Panc1 (cell line): ENCODE measurements at regions not wholly inside any gene's neighbourhood (a gene's known extent, or its start where the extent isn't known, plus 50 kb on each side); places are given as distances from the start of the nearest gene placed in this dataset.

Experiments used
- ATAC-seq: fragments of 200-7000 bp; cut with Tn5 transposase; 2 replicates; pipeline ENCODE4 v1.9.1; 2020; ENCODE audit warnings: mild to moderate bottlenecking, moderate library complexity
- BruUV-seq: library from RNA; stranded (reverse); fragments of 400-500 nt; replicated peaks from 2 replicates; lab custom pipeline; 2021; lab: Mats Ljungman, UMichigan
- CTCF ChIA-PET: fragments of 300-600 bp; sonication (Branson Sonifier 250); formaldehyde crosslinking; loops from one replicate; lab custom pipeline; 2022; ENCODE audit warnings: antibody characterized with exemption; lab: Charles Lee
- POLR2A ChIA-PET: fragments of 300-600 bp; sonication (Branson Sonifier 250); formaldehyde crosslinking; loops from one replicate; lab custom pipeline; 2022; ENCODE audit warnings: antibody characterized with exemption; lab: Charles Lee
- DNase-seq: peaks from one replicate; pipeline ENCODE4 v3.0.0-alpha.2; 2010; ENCODE audit warnings: low read depth, low spot score
- H3K27ac ChIP-seq: 2 replicates; pipeline ENCODE4 v1.5.1; 2011; ENCODE audit warnings: mild to moderate bottlenecking, low read length, inconsistent platforms
- H3K27me3 ChIP-seq: fragments of 200-500 bp; sonication (Bioruptor generic); 2 replicates; pipeline ENCODE4 v1.6.0; 2014; ENCODE audit warnings: low read length, inconsistent platforms; ENCODE audit not compliant: control insufficient read depth, insufficient read depth
- H3K36me3 ChIP-seq: fragments of 200-500 bp; sonication (Bioruptor generic); 2 replicates; pipeline ENCODE4 v1.5.1; 2014; ENCODE audit warnings: inconsistent platforms, mild to moderate bottlenecking, low read length, moderate library complexity; ENCODE audit not compliant: control insufficient read depth, insufficient read depth
- H3K4me1 ChIP-seq: 2 replicates; pipeline ENCODE4 v1.5.1; 2011; ENCODE audit warnings: inconsistent platforms, mild to moderate bottlenecking, low read length, moderate library complexity; ENCODE audit not compliant: control insufficient read depth, insufficient read depth
- H3K4me3 ChIP-seq, 2 experiments: 2 replicates each; pipeline ENCODE4 v1.5.1; 2011 to 2012; ENCODE audit warnings: low read depth in 2 of 2, low read length in 2 of 2, mild to moderate bottlenecking in 2 of 2, inconsistent platforms in 1 of 2, moderate library complexity in 1 of 2
- H3K9me3 ChIP-seq: fragments of 200-500 bp; sonication (Bioruptor generic); 2 replicates; pipeline ENCODE4 v1.5.1; 2014; ENCODE audit warnings: low read depth, mild to moderate bottlenecking, inconsistent platforms, low read length, moderate library complexity; ENCODE audit not compliant: control insufficient read depth, insufficient read depth
- CTCF ChIP-seq: fragments of 450-650 bp; IDR thresholded peaks from 2 replicates; pipeline ENCODE4 v1.5.1; 2017; ENCODE audit warnings: mild to moderate bottlenecking
- POLR2AphosphoS5 ChIP-seq: IDR thresholded peaks from 2 replicates; pipeline ENCODE4 v1.6.1; 2012; ENCODE audit warnings: mild to moderate bottlenecking, low read depth, low read length, moderate library complexity
- REST ChIP-seq, 2 experiments: IDR thresholded peaks; 2 replicates each; pipeline ENCODE4 v1.6.1; 2011 to 2012; ENCODE audit warnings: low read depth in 2 of 2, control low read depth in 1 of 2, low read length in 1 of 2, mild to moderate bottlenecking in 1 of 2, moderate library complexity in 1 of 2; ENCODE audit not compliant: insufficient read depth in 1 of 2
- SIN3A ChIP-seq: IDR thresholded peaks from 2 replicates; pipeline ENCODE4 v1.6.1; 2012; ENCODE audit warnings: low read depth, mild to moderate bottlenecking, low read length, moderate library complexity, borderline replicate concordance; ENCODE audit not compliant: insufficient read depth
- TCF7L2 ChIP-seq: IDR thresholded peaks from 2 replicates; pipeline ENCODE4 v1.6.1; 2011; ENCODE audit warnings: mild to moderate bottlenecking, low read depth, low read length, inconsistent platforms
- in situ Hi-C: cut with HindIII; loops from 2 replicates; pipeline ENCODE4 v1.10.0; 2016; ENCODE audit warnings: low sequenced_read_pairs, low pct_unique_long_range_greater_than_20kb
- intact Hi-C: fragments of 100-400 bp; cut with micrococcal nuclease; formaldehyde crosslinking; loops from one replicate; pipeline ENCODE4 v1.10.0; 2022; ENCODE audit not compliant: unreplicated experiment

GRCh38 chr4:38203609-38204008 lies 243.4 kb downstream of the PTTG2 start:
- ChIA-PET CTCF (no interaction called here), POLR2A (no interaction called here)
- ATAC-seq (no peak), DNase-seq (no peak)
- no peaks in the 10 kb centered on the region for H3K36me3 ChIP-seq
- in situ Hi-C loops (no loop called here), intact Hi-C loops (no loop called here)
- H3K4me3 ChIP-seq, result no peak overlapping the region
- BruUV-seq, result no TSS peak
- TF ChIP-seq POLR2AphosphoS5 (no peak), REST (IDR thresholded peaks at IDR 0.05; ENCODE audit: insufficient read depth in 1 of 2, low read depth in 2 of 2, low read length in 1 of 2) (no peak)
- H3K27me3 ChIP-seq, result no peaks in the 10 kb centered on the region
- no peaks in the 10 kb centered on the region for H3K4me1 ChIP-seq
- no peak overlapping the region for H3K27ac ChIP-seq
- H3K9me3 ChIP-seq, result no peaks in the 10 kb centered on the region

- ATAC-seq, result no peak
- in situ Hi-C loops, result no loop called here
- H3K27ac ChIP-seq, result no peak overlapping the region
- H3K27me3 ChIP-seq, result no peaks in the 10 kb centered on the region
- no peaks in the 10 kb centered on the region for H3K4me1 ChIP-seq
- ChIA-PET POLR2A (no interaction called here), CTCF (interaction anchor here (0.6 kb wide), 1 partner anchor 115 kb away, joined by 6 read pairs; no protein-coding TSS in a partner anchor)
- H3K9me3 ChIP-seq, result no peaks in the 10 kb centered on the region
- no peaks in the 10 kb centered on the region for H3K36me3 ChIP-seq
- H3K4me3 ChIP-seq, result no peak overlapping the region
- no peak for DNase-seq
- TF ChIP-seq REST (IDR thresholded peaks at IDR 0.05; ENCODE audit: insufficient read depth in 1 of 2, low read depth in 2 of 2, low read length in 1 of 2) (no peak), TCF7L2 (no peak), POLR2AphosphoS5 (no peak), SIN3A (no peak), CTCF (no peak)
- no TSS peak for BruUV-seq
- intact Hi-C loops, result no loop called here
These were observed 244.3 kb downstream of the PTTG2 start for GRCh38 chr4:38204339-38205035.
